ENCODE measurements at regions not wholly inside any gene's neighbourhood (a gene's known extent, or its start where the extent isn't known, plus 50 kb on each side); places are given as distances from the start of the nearest gene placed in this dataset.

DNA sequence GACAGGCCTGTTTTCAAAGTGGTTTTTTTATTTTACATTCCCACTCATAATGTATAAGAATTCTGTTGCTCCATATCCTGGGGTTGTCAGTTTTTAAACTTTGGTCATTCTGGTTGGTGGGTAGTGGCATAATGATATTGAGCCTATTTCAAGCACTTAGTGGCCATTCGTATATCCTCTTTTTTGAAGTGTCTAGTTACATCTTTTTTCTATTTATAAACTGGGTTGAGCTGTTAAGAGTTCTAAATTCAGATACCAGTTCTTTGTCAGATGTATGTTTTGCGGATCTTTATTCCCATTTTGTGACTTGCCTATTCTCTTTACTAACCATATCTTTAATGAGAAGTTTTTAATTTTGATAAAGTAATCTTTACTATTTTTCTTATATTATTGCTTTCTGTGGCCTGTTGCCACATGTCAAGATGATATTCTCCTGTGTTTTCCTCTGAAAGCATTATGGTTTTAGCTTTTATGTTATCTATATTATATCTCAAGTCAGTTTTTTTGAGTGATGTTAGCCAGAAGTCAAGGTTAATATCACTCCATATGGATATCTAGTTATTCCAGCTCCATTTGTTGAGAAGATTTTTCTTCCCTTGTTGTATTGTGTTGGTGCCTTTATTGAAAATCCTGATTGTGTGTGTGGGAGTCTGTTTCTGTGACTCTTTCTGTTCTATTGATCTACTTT, 110.9 kb downstream of the FHIP1A start:
- no TSS peak for BruUV-seq (replicated peaks)
- ChIA-PET POLR2A (no interaction called here), RAD21 (ENCODE audit: low non-redundant PET in 1 of 2, low total read pairs in 2 of 2, uncharacterized antibody in 2 of 2, unreplicated experiment in 2 of 2) (no interaction called here), CTCF (no interaction called here)
- Histone ChIP-seq H3K4me1 (ENCODE audit: control insufficient read depth in 1 of 2, insufficient read depth in 2 of 2, low read length in 2 of 2) (no peaks in the 10 kb centered on the region), H3K27ac (ENCODE audit: low read depth, low read length) (no peak overlapping the region), H3K4me2 (ENCODE audit: low read length) (no peak overlapping the region), H3K4me3 (replicated peaks in 1 of 2; ENCODE audit: low read depth in 1 of 2, low read length in 2 of 2) (no peak overlapping the region), H3K9me2 (ENCODE audit: insufficient read depth) (no peaks in the 10 kb centered on the region), H3K36me3 (ENCODE audit: control insufficient read depth in 1 of 2, insufficient read depth in 2 of 2, low read length in 2 of 2) (no peaks in the 10 kb centered on the region), H3K9me3 (ENCODE audit: control insufficient read depth in 1 of 2, insufficient read depth in 1 of 2, low read depth in 1 of 2, low read length in 2 of 2) (no peaks in the 10 kb centered on the region), H3K27me3 (ENCODE audit: insufficient read depth, low read length) (no peaks in the 10 kb centered on the region), H4K20me1 (ENCODE audit: insufficient read depth) (no peaks in the 10 kb centered on the region), H3K9ac (ENCODE audit: low read length) (no peak overlapping the region), H3K79me2 (ENCODE audit: insufficient read depth, low read length) (no peaks in the 10 kb centered on the region), H2AFZ (ENCODE audit: low read depth, low read length, poor library complexity, severe bottlenecking) (no peak overlapping the region)
- DNase-seq (ENCODE audit: low read depth, low spot score) (no peak), ATAC-seq (no peak)
- intact Hi-C loops (cut with micrococcal nuclease): no loop called here
- no peak for TF ChIP-seq POLR2A (IDR thresholded peaks at IDR 0.05; ENCODE audit: borderline replicate concordance, extremely low read depth, insufficient read depth, insufficient read length)

DNA sequence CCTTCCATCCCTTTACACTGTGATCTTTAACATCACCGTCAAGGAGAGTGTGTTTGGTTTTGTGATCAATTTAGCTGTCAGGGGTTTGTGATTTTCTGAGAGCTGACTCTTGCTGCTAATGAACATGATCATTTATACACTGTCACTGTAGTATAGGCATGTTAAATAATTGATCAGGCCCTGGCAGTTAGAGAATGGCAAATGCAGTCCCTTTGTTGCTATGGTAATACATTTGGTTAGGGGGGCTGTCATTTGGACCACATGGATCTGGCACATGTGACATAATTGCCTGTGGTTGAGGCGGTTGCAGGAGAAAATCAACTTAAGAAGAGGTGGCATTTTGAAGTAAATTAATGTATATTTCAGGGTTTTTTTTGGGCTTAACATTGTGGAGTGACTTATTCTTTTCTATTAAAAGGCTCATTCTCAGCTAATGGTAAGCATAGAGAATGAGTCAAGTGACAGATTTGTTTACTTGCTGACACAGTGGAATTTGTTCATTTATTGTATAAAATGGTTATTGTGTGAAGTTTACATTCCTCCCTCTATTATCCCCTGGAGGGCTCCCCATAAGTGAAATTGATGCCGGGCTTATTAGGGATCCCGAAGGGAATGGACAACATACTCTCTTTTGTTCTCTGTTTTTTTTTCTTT, 114.0 kb downstream of the FHIP1A start:
- no peaks in the 10 kb centered on the region for H3K36me3 ChIP-seq (ENCODE audit: control insufficient read depth in 1 of 2, insufficient read depth in 2 of 2, low read length in 2 of 2)
- H3K4me3 ChIP-seq (replicated peaks in 1 of 2; ENCODE audit: low read depth in 1 of 2, low read length in 2 of 2): no peak overlapping the region
- ChIA-PET POLR2A (no interaction called here), RAD21 (ENCODE audit: low non-redundant PET in 1 of 2, low total read pairs in 2 of 2, uncharacterized antibody in 2 of 2, unreplicated experiment in 2 of 2) (no interaction called here), CTCF (no interaction called here)
- H3K9ac ChIP-seq (ENCODE audit: low read length): no peak overlapping the region
- no peak overlapping the region for H3K27ac ChIP-seq (ENCODE audit: low read depth, low read length)
- ATAC-seq: no peak
- no peaks in the 10 kb centered on the region for H4K20me1 ChIP-seq (ENCODE audit: insufficient read depth)
- H3K9me2 ChIP-seq (ENCODE audit: insufficient read depth): no peaks in the 10 kb centered on the region
- BruUV-seq (replicated peaks): no TSS peak
- H3K79me2 ChIP-seq (ENCODE audit: insufficient read depth, low read length): no peaks in the 10 kb centered on the region
- no peaks in the 10 kb centered on the region for H3K27me3 ChIP-seq (ENCODE audit: insufficient read depth, low read length)
- intact Hi-C loops (cut with micrococcal nuclease): no loop called here
- H2AFZ ChIP-seq (ENCODE audit: low read depth, low read length, poor library complexity, severe bottlenecking): no peak overlapping the region
- H3K9me3 ChIP-seq (ENCODE audit: control insufficient read depth in 1 of 2, insufficient read depth in 1 of 2, low read depth in 1 of 2, low read length in 2 of 2): no peaks in the 10 kb centered on the region
- H3K4me1 ChIP-seq (ENCODE audit: control insufficient read depth in 1 of 2, insufficient read depth in 2 of 2, low read length in 2 of 2): no peaks in the 10 kb centered on the region
- no peak overlapping the region for H3K4me2 ChIP-seq (ENCODE audit: low read length)
- no peak for DNase-seq (ENCODE audit: low read depth, low spot score)
- TF ChIP-seq, protein P1, sequence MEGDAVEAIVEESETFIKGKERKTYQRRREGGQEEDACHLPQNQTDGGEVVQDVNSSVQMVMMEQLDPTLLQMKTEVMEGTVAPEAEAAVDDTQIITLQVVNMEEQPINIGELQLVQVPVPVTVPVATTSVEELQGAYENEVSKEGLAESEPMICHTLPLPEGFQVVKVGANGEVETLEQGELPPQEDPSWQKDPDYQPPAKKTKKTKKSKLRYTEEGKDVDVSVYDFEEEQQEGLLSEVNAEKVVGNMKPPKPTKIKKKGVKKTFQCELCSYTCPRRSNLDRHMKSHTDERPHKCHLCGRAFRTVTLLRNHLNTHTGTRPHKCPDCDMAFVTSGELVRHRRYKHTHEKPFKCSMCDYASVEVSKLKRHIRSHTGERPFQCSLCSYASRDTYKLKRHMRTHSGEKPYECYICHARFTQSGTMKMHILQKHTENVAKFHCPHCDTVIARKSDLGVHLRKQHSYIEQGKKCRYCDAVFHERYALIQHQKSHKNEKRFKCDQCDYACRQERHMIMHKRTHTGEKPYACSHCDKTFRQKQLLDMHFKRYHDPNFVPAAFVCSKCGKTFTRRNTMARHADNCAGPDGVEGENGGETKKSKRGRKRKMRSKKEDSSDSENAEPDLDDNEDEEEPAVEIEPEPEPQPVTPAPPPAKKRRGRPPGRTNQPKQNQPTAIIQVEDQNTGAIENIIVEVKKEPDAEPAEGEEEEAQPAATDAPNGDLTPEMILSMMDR (IDR thresholded peaks at IDR 0.05 in 2 of 3, conservative IDR thresholded peaks at IDR 0.05 in 1 of 3; ENCODE audit: borderline replicate concordance in 1 of 3, insufficient read depth in 1 of 3, low read depth in 2 of 3, low read length in 2 of 3): no peak
- TF ChIP-seq POLR2A (IDR thresholded peaks at IDR 0.05; ENCODE audit: borderline replicate concordance, extremely low read depth, insufficient read depth, insufficient read length): no peak
- no peak for TF ChIP-seq ZNF274 (IDR thresholded peaks at IDR 0.05; ENCODE audit: low read depth, low read length)
- no peak for TF ChIP-seq POLR2AphosphoS5 (IDR thresholded peaks at IDR 0.05; ENCODE audit: low read depth, low read length)
- TF ChIP-seq JUND (IDR thresholded peaks at IDR 0.05): no peak
- no peak for TF ChIP-seq CBX3 (IDR thresholded peaks at IDR 0.05; ENCODE audit: low read depth)
- no peak for TF ChIP-seq EZH2 (IDR thresholded peaks at IDR 0.05)
- TF ChIP-seq TCF7L2 (IDR thresholded peaks at IDR 0.05; ENCODE audit: borderline replicate concordance, extremely low read depth, insufficient read depth, insufficient read length): no peak
- TF ChIP-seq, protein P2, sequence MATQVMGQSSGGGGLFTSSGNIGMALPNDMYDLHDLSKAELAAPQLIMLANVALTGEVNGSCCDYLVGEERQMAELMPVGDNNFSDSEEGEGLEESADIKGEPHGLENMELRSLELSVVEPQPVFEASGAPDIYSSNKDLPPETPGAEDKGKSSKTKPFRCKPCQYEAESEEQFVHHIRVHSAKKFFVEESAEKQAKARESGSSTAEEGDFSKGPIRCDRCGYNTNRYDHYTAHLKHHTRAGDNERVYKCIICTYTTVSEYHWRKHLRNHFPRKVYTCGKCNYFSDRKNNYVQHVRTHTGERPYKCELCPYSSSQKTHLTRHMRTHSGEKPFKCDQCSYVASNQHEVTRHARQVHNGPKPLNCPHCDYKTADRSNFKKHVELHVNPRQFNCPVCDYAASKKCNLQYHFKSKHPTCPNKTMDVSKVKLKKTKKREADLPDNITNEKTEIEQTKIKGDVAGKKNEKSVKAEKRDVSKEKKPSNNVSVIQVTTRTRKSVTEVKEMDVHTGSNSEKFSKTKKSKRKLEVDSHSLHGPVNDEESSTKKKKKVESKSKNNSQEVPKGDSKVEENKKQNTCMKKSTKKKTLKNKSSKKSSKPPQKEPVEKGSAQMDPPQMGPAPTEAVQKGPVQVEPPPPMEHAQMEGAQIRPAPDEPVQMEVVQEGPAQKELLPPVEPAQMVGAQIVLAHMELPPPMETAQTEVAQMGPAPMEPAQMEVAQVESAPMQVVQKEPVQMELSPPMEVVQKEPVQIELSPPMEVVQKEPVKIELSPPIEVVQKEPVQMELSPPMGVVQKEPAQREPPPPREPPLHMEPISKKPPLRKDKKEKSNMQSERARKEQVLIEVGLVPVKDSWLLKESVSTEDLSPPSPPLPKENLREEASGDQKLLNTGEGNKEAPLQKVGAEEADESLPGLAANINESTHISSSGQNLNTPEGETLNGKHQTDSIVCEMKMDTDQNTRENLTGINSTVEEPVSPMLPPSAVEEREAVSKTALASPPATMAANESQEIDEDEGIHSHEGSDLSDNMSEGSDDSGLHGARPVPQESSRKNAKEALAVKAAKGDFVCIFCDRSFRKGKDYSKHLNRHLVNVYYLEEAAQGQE (IDR thresholded peaks at IDR 0.05; ENCODE audit: low read depth): no peak
- TF ChIP-seq, protein P3, sequence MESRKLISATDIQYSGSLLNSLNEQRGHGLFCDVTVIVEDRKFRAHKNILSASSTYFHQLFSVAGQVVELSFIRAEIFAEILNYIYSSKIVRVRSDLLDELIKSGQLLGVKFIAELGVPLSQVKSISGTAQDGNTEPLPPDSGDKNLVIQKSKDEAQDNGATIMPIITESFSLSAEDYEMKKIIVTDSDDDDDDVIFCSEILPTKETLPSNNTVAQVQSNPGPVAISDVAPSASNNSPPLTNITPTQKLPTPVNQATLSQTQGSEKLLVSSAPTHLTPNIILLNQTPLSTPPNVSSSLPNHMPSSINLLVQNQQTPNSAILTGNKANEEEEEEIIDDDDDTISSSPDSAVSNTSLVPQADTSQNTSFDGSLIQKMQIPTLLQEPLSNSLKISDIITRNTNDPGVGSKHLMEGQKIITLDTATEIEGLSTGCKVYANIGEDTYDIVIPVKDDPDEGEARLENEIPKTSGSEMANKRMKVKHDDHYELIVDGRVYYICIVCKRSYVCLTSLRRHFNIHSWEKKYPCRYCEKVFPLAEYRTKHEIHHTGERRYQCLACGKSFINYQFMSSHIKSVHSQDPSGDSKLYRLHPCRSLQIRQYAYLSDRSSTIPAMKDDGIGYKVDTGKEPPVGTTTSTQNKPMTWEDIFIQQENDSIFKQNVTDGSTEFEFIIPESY (IDR thresholded peaks at IDR 0.05; ENCODE audit: extremely low read depth, insufficient replicate concordance, low read length): no peak
